DMS153 treated with DMSO at 0.1 percent for 48 hours (cell line): ENCODE measurements at regions not wholly inside any gene's neighbourhood (a gene's known extent, or its start where the extent isn't known, plus 50 kb on each side); places are given as distances from the start of the nearest gene placed in this dataset.
"Not testable (repeated sequence)": the region's sequence is repeated elsewhere in the genome, so short reads cannot be mapped to it uniquely, and the experiment has no call there.

Source experiments
- DNase-seq: peaks from one replicate; lab custom pipeline; 2025; ENCODE audit not compliant: unreplicated experiment; lab: John Stamatoyannopoulos, UW

- DNase-seq: peak; percentile 50
These were observed 95.8 kb downstream of the ATXN3L start for GRCh38 chrX:13223868-13224567.

DNA sequence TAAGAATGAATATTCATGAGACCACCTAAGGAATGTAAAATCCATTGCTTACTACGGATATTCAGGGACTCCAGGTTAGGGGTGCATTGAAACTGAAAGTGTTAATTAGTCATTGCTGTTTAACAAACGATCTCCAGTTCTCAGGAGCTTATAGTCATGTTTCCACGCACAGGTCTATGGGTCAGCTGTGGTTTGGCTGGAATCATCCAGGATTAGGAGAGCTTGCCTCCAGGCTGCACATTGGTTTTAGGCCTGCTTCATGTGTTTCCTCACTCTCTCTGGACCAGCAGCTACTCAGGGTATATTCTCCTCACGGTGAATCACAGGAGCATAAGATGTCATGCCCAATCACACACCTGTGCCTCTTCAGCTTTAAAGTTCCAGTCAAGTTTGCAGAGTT is 98.9 kb downstream of the ATXN3L start:
- DNase-seq: no peak

GRCh38 chrX:13219991-13220764 is 99.7 kb downstream of the ATXN3L start:
- no peak for DNase-seq

DNA sequence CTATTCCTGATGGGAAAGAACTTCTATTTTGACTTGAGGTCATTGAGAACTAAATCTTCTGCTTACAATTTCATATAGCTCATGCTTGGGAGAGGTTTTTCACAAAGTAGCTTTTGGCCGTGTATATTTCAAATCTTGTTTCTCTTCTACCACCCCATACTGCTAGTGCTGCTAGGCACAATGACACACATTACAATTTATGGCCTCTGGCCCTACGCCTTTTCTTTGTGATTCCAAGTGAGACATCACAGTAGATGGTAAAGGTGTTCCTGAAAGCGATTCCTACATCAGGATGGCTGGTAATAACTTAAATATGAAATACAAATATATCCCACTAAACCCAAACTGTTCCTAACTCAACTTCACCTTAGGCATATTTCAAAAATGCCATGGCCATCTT is 101.1 kb downstream of the ATXN3L start:
- DNase-seq: no peak

- DNase-seq: no peak
These were observed 103.7 kb downstream of the ATXN3L start for GRCh38 chrX:13216139-13216538.

- DNase-seq: no peak
These were observed 104.1 kb downstream of the ATXN3L start for GRCh38 chrX:13215729-13216128.

- DNase-seq: no peak
These were observed 107.6 kb downstream of the ATXN3L start for GRCh38 chrX:13212191-13212651.

DNA sequence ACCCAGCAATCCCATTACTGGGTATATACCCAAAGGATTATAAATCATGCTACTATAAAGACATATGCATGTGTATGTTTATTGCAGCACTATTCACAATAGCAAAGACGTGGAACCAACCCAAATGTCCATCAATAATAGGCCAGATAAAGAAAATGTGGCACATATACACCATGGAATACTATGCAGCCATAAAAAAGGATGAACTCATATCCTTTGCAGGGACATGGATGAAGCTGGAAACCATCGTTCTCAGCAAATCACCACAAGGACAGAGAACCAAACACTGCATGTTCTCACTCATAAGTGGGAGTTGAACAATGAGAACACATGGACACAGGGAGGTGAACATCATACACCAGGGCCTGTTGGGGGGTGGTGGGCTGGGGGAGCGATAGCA is 109.7 kb downstream of the ATXN3L start:
- not testable (repeated sequence) for DNase-seq

- not testable (repeated sequence) for DNase-seq
These were observed 110.1 kb downstream of the ATXN3L start for GRCh38 chrX:13209704-13210103.

DNA sequence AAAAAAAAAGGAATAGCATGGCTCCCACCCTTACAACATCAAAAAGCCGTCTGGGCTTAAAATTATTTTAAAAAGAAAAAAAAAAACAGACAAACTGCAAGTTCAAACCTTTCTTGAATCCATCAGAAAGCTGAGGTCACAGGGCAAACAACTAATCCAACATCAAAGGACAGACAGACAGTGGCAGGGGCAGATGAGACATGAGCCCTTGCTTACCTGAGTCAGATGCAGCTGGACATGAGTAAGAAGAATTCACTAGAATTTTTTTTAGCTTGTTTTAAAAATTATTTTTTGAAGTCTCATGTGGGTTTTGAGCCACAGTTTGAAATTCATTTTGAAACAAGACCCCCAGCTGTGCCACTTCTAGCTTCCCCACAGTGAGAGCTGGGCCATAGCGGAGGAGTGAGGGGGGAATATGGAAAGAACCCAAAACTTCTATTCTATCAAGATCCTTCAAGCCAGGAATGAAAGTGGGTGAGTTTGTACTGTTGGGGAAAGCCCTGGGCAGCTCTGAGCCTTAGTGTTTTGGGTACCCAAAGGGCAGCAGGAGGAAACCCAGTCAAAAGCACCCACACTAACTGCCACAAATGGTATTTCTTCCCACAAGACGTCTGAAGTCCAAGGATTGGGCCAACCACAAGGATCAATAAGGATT is 111.4 kb downstream of the ATXN3L start:
- no peak for DNase-seq

- no peak for DNase-seq
These were observed 116.6 kb downstream of the ATXN3L start for GRCh38 chrX:13203271-13203670.

DNA sequence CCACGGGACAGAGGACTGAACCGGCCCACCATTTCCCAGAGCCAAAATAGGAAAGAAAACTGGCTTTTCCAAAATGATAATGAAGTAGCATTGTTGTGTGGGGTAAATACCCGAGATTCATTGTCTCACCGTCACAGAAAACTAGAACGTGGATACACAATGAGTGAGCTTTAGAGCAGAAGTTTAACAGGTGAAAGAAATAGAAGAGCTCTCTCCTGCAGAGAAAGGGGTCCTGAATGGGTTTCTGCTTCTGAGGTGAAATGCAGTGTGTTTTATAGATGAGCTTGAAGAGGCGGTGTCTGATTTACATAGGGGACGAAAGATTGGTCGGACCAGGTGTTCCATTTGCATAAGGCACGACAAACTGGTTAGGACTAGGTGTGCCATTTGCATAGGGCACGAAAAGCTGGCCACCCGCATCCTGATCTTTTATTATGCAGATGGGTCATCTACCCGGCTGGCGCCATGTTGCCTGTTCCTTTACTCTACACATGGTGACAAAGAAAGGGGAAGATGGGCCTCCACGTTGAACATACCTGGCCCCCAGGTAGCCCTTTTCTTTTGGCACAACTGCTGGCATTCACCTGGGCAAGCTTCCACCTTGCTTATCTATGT is 118.1 kb downstream of the ATXN3L start:
- no peak for DNase-seq

DNA sequence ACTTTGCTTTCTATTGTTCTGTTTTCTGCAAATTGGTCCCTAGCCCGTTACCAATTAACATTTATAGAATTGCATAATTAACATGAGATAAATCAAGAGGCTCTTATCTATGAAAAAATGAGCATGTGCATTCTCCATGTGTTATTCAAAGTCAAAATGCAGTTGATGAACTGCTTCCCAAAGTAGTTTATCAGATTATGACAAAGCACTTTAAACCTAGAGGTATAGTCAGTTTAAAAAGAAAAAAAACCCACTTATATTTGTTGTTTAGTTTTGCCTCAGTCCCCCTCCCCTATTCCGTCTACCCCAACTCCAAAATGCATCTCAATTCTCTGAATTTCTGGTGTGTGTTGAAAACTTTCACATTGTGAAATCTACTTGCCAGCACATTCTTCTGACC is 119.5 kb downstream of the ATXN3L start:
- DNase-seq: no peak

GRCh38 chrX:13198762-13199064 is 121.1 kb downstream of the ATXN3L start:
- no peak for DNase-seq

DNA sequence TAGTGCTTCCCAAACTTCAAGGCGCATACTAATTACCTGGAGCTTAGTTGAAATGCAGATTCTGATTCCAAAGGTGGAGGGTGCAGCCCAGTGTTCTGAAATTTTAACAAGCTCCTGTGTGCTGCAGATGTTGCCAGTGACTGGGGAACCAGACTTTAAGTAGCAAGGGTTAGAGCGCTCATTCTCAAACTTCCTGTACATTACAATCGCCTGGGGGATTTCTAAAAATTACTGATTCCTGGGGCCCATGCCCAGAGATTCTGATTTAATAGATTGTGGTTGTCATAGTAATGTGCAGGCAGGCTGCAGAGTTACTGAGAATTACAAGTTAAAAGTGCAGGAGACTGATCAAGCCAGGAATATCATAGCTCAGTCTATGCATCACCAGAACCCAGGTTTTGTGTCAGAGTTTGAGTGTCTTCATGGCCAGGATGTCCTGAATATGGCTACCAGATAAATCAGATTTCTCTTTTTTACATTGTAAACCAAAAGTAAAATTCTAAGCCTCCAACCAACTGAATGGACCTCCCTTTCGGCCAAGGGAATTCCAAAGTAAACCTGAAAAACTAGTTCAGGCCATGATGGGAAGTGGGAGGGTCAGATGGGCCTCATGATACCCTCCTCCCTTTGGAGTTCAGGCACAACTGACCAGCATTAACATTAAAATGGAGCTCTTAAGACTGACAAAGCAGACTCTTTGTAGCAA is 121.6 kb downstream of the ATXN3L start:
- no peak for DNase-seq

DNA sequence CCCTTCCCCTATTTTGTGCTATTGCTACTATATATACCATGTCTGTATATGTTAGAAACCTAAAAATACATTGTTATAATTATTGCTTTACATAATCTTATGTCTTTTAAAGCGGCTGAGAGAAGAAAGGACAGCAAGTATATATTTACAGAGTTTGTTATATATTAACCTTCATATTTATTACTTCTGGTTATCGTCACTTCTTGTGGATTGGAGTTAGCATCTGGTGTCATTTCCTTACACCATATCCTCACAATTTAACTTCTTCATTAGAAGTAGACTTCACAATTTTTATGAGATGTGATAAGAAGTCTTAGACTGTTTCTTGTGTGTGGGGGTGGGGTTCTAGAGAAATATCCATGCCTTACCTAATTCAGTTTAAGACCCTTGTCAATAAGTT is 123.1 kb downstream of the ATXN3L start:
- DNase-seq: no peak

GRCh38 chrX:13195340-13195739 is 124.5 kb downstream of the ATXN3L start:
- no peak for DNase-seq

DNA sequence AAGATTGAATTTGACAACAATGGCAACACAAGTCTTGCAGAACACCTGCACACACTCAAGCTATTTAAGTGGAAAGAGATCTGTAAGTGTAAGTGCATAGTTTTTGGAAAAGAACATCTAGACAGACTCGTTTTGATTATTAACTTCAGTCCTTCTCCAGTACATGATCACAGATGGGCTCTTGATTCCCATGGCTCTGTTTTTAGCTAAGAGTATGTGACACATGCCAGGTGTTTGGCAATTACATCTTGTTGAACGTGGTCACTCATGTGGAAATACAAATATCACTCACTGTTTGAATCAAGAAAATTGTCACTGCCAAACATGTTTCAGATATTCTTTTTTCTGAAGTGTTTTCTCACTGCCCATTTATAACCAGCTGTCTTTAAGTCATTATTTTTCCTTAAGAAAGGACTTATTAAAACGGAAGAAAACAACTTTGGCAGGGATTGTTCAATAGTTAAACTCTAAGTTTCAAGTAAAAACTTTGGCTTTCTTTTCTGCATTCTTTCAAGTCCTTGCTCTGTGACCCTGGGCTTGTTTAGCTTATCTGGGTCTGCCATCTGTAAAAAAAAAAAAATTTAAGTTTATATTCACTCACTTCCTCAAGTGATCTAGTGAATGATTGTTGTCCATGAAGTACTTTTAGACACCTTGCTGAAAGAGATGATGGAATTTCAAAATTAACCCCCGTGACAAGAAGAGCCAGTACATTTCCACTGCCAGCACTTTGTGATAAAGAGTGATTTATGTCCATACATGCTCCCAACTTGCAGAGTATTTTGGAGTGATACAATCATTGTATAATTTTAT is 125.4 kb downstream of the ATXN3L start:
- DNase-seq: peak; percentile 39

GRCh38 chrX:13190051-13190450 is 129.8 kb downstream of the ATXN3L start:
- DNase-seq: no peak

GRCh38 chrX:13189380-13189779 is 130.5 kb downstream of the ATXN3L start:
- no peak for DNase-seq
